IMR-90 (cell line): ENCODE measurements at regions not wholly inside any gene's neighbourhood (a gene's known extent, or its start where the extent isn't known, plus 50 kb on each side); places are given as distances from the start of the nearest gene placed in this dataset.

Source experiments
- CEBPB ChIP-seq: IDR thresholded peaks from 2 replicates; pipeline ENCODE4 v1.6.1; 2012; ENCODE audit warnings: low read depth, low read length, improper control_type of control experiment
- CTCF ChIP-seq: conservative IDR thresholded peaks from 2 replicates; pipeline ENCODE4 v1.5.1; 2012; ENCODE audit warnings: mild to moderate bottlenecking, low read depth, low read length, improper control_type of control experiment
- ELK1 ChIP-seq: fragments of 150-350 bp; IDR thresholded peaks from 2 replicates; pipeline ENCODE4 v1.6.1; 2016; ENCODE audit warnings: low read depth, mild to moderate bottlenecking, low read length, moderate library complexity, borderline replicate concordance
- FOS ChIP-seq: fragments of 150-350 bp; IDR thresholded peaks from 2 replicates; pipeline ENCODE4 v1.6.1; 2016; ENCODE audit warnings: low read depth, low read length
- MAFK ChIP-seq: IDR thresholded peaks from 2 replicates; pipeline ENCODE4 v1.6.1; 2012; ENCODE audit warnings: low read depth, low read length, improper control_type of control experiment
- MAZ ChIP-seq: IDR thresholded peaks from 2 replicates; pipeline ENCODE4 v1.6.1; 2012; ENCODE audit warnings: low read depth, mild to moderate bottlenecking, low read length, improper control_type of control experiment, moderate library complexity, borderline replicate concordance
- NFE2L2 ChIP-seq: fragments of 150-350 bp; IDR thresholded peaks from 2 replicates; pipeline ENCODE4 v1.6.1; 2016; ENCODE audit warnings: low read depth, mild to moderate bottlenecking, low read length
- POLR2A ChIP-seq: IDR thresholded peaks from 2 replicates; pipeline ENCODE4 v1.6.1; 2012; ENCODE audit warnings: mild to moderate bottlenecking, low read depth, low read length
- RAD21 ChIP-seq: IDR thresholded peaks from 2 replicates; pipeline ENCODE4 v1.6.1; 2012; ENCODE audit warnings: low read length, improper control_type of control experiment
- RCOR1 ChIP-seq: IDR thresholded peaks from 2 replicates; pipeline ENCODE4 v1.6.1; 2012; ENCODE audit warnings: mild to moderate bottlenecking, low read length, improper control_type of control experiment; ENCODE audit not compliant: insufficient replicate concordance
- RFX5 ChIP-seq: IDR thresholded peaks from 2 replicates; pipeline ENCODE4 v1.8.0; 2012; ENCODE audit warnings: low read depth, mild to moderate bottlenecking, low read length, moderate library complexity
- SMC3 ChIP-seq: fragments of 150-350 bp; IDR thresholded peaks from 2 replicates; pipeline ENCODE4 v1.6.1; 2016; ENCODE audit warnings: low read depth, mild to moderate bottlenecking, antibody characterized with exemption, low read length, moderate library complexity
- USF2 ChIP-seq: fragments of 150-350 bp; IDR thresholded peaks from 2 replicates; pipeline ENCODE4 v1.6.1; 2017; ENCODE audit warnings: mild to moderate bottlenecking, antibody characterized with exemption, low read length, low read depth

GRCh38 chr10:44464503-44464902 lies 79.6 kb upstream of the CXCL12 start:
- TF ChIP-seq CTCF (no peak), USF2 (no peak), RAD21 (no peak), FOS (no peak), SMC3 (no peak), NFE2L2 (no peak), ELK1 (no peak), RFX5 (no peak), MAFK (no peak), CEBPB (no peak), MAZ (no peak), RCOR1 (no peak), POLR2A (no peak)
